Amniotic stem cell (primary cell): ENCODE measurements at regions not wholly inside any gene's neighbourhood (a gene's known extent, or its start where the extent isn't known, plus 50 kb on each side); places are given as distances from the start of the nearest gene placed in this dataset.
"Not testable (repeated sequence)": the region's sequence is repeated elsewhere in the genome, so short reads cannot be mapped to it uniquely, and the experiment has no call there.

Source experiments
- DNase-seq: peaks from one replicate; lab custom pipeline; 2025; lab: John Stamatoyannopoulos, UW

GRCh38 chr3:188000361-188000861 lies 153.5 kb upstream of the LPP start:
- DNase-seq = no peak

GRCh38 chr3:188001093-188001492 lies 152.9 kb upstream of the LPP start:
- DNase-seq = no peak

GRCh38 chr3:188001926-188002325 lies 152.0 kb upstream of the LPP start:
- no peak for DNase-seq

- no peak for DNase-seq
Measured at GRCh38 chr3:188002626-188003138, 151.3 kb upstream of the LPP start.

GRCh38 chr3:188003188-188004171 lies 150.5 kb upstream of the LPP start:
- DNase-seq = no peak

GRCh38 chr3:188006726-188007393 lies 147.1 kb upstream of the LPP start:
- no peak for DNase-seq

GRCh38 chr3:188007897-188008296 lies 146.1 kb upstream of the LPP start:
- DNase-seq = no peak

- DNase-seq = no peak
Measured at GRCh38 chr3:188008582-188009213, 145.3 kb upstream of the LPP start.

GRCh38 chr3:188010478-188010877 lies 143.5 kb upstream of the LPP start:
- no peak for DNase-seq

GRCh38 chr3:188019727-188020126 lies 134.2 kb upstream of the LPP start:
- no peak for DNase-seq

GRCh38 chr3:188021041-188021440 lies 132.9 kb upstream of the LPP start:
- no peak for DNase-seq

GRCh38 chr3:188021502-188022040 lies 132.4 kb upstream of the LPP start:
- DNase-seq = no peak

GRCh38 chr3:188022902-188023301 lies 131.1 kb upstream of the LPP start:
- DNase-seq = not testable (repeated sequence)

GRCh38 chr3:188025555-188025954 lies 128.4 kb upstream of the LPP start:
- no peak for DNase-seq

- DNase-seq = no peak
Measured at GRCh38 chr3:188026191-188026968, 127.6 kb upstream of the LPP start.

- no peak for DNase-seq
Measured at GRCh38 chr3:188031121-188031520, 122.8 kb upstream of the LPP start.

- DNase-seq = no peak
Measured at GRCh38 chr3:188034989-188035388, 119.0 kb upstream of the LPP start.

- no peak for DNase-seq
Measured at GRCh38 chr3:188036375-188037194, 117.4 kb upstream of the LPP start.

GRCh38 chr3:188037195-188037718 lies 116.7 kb upstream of the LPP start:
- DNase-seq = no peak

- DNase-seq = no peak
Measured at GRCh38 chr3:188037965-188038581, 115.9 kb upstream of the LPP start.
